GM19397 (cell line): ENCODE measurements at regions not wholly inside any gene's neighbourhood (a gene's known extent, or its start where the extent isn't known, plus 50 kb on each side); places are given as distances from the start of the nearest gene placed in this dataset.

ENCODE experiments used
- ATAC-seq: cut with Tn5 transposase; IDR thresholded peaks from one replicate; pipeline ENCODE4 v1.9.1; 2021; ENCODE audit warnings: mild to moderate bottlenecking, moderate library complexity; ENCODE audit not compliant: unreplicated experiment

GRCh38 chr7:67547183-67547907, 550.7 kb downstream of the TYW1 start:
- ATAC-seq = no peak

GRCh38 chr7:67549126-67549525, 552.5 kb downstream of the TYW1 start:
- no peak for ATAC-seq

GRCh38 chr7:67550801-67551436, 554.3 kb downstream of the TYW1 start:
- ATAC-seq = no peak

- ATAC-seq = no peak
These were observed 556.1 kb downstream of the TYW1 start for GRCh38 chr7:67552738-67553137.

- ATAC-seq = no peak
These were observed 556.7 kb downstream of the TYW1 start for GRCh38 chr7:67553378-67553777.

GRCh38 chr7:67554986-67555385, 558.4 kb downstream of the TYW1 start:
- ATAC-seq = no peak

- ATAC-seq = no peak
These were observed 568.3 kb downstream of the TYW1 start for GRCh38 chr7:67564959-67565358.

- no peak for ATAC-seq
These were observed 569.5 kb downstream of the TYW1 start for GRCh38 chr7:67566101-67566500.

GRCh38 chr7:67571026-67571545, 574.5 kb downstream of the TYW1 start:
- no peak for ATAC-seq

GRCh38 chr7:67573639-67574038, 577.0 kb downstream of the TYW1 start:
- ATAC-seq = no peak

- no peak for ATAC-seq
These were observed 592.0 kb downstream of the TYW1 start for GRCh38 chr7:67588631-67589030.

- no peak for ATAC-seq
These were observed 592.5 kb downstream of the TYW1 start for GRCh38 chr7:67589183-67589582.

GRCh38 chr7:67590649-67591048, 594.0 kb downstream of the TYW1 start:
- no peak for ATAC-seq

GRCh38 chr7:67593794-67594193, 597.2 kb downstream of the TYW1 start:
- ATAC-seq = no peak

GRCh38 chr7:67595431-67596180, 599.0 kb downstream of the TYW1 start:
- no peak for ATAC-seq

- ATAC-seq = no peak
These were observed 600.5 kb downstream of the TYW1 start for GRCh38 chr7:67597161-67597560.

GRCh38 chr7:67598469-67598868, 601.8 kb downstream of the TYW1 start:
- no peak for ATAC-seq

- ATAC-seq = no peak
These were observed 602.9 kb downstream of the TYW1 start for GRCh38 chr7:67599331-67600062.

- no peak for ATAC-seq
These were observed 605.7 kb downstream of the TYW1 start for GRCh38 chr7:67602246-67602887.
